Endothelial cell of umbilical vein (primary cell): ENCODE measurements at regions not wholly inside any gene's neighbourhood (a gene's known extent, or its start where the extent isn't known, plus 50 kb on each side); places are given as distances from the start of the nearest gene placed in this dataset.

Experiments used
- BruUV-seq: library from RNA; stranded (reverse); fragments of 400-500 nt; replicated peaks from 2 replicates; lab custom pipeline; 2021; lab: Mats Ljungman, UMichigan
- CTCF ChIA-PET: fragments of 300-600, 350-600 bp; sonication (Branson Sonifier 250); formaldehyde crosslinking; loops from one replicate; lab custom pipeline; 2021; ENCODE audit warnings: antibody characterized with exemption, inconsistent platforms; lab: Charles Lee
- POLR2A ChIA-PET: fragments of 300-600, 350-600 bp; sonication (Branson Sonifier 250); formaldehyde crosslinking; loops from one replicate; lab custom pipeline; 2021; ENCODE audit warnings: antibody characterized with exemption, inconsistent platforms; lab: Charles Lee
- DNase-seq: peaks from one replicate; pipeline ENCODE4 v3.0.0-alpha.2; 2011; ENCODE audit warnings: low read depth, low spot score
- FAIRE-seq: peaks from 2 replicates; lab custom pipeline; 2011; peaks lifted over from hg19 to GRCh38; lab: Jason Lieb, UNC
- H2AFZ ChIP-seq: 2 replicates; pipeline ENCODE4 v1.6.0; 2012; ENCODE audit warnings: low read depth, low read length, control low read depth, inconsistent platforms
- H3K27ac ChIP-seq: 2 replicates; pipeline ENCODE4 v1.5.1; 2011; ENCODE audit warnings: low read depth, mild to moderate bottlenecking, control low read depth, low read length, moderate library complexity; ENCODE audit not compliant: insufficient read depth
- H3K27me3 ChIP-seq, 2 experiments: 2 replicates each; pipeline versions ENCODE4 v1.6.0 to v1.6.1; 2011; ENCODE audit warnings: low read length in 2 of 2, mixed read lengths in 1 of 2; ENCODE audit not compliant: control insufficient read depth in 2 of 2, insufficient read depth in 2 of 2
- H3K36me3 ChIP-seq, 2 experiments: 2 replicates in 1 of 2; 3 replicates in 1 of 2; pipeline ENCODE4 v1.5.1; 2011; ENCODE audit warnings: low read length in 2 of 2, mild to moderate bottlenecking in 1 of 2, moderate library complexity in 1 of 2; ENCODE audit not compliant: control insufficient read depth in 2 of 2, insufficient read depth in 2 of 2; ENCODE audit errors: extremely low read depth in 1 of 2
- H3K4me1 ChIP-seq: 3 replicates; pipeline ENCODE4 v1.5.1; 2011; ENCODE audit warnings: mild to moderate bottlenecking, low read length; ENCODE audit not compliant: control insufficient read depth, insufficient read depth; ENCODE audit errors: extremely low read depth
- H3K4me2 ChIP-seq: 2 replicates; pipeline ENCODE4 v1.6.1; 2011; ENCODE audit warnings: low read length, control low read depth, mixed read lengths; ENCODE audit not compliant: insufficient read depth
- H3K4me3 ChIP-seq, 3 experiments: fragments of 200-600 bp in 1 of 3; sonication (generic), shearing (Covaris generic) in 1 of 3; replicated peaks in 1 of 3; 2 replicates each; pipeline ENCODE4 v1.5.1; 2011 to 2016; ENCODE audit warnings: control low read depth in 3 of 3, low read length in 3 of 3, mild to moderate bottlenecking in 2 of 3, inconsistent platforms in 1 of 3, low read depth in 1 of 3, moderate library complexity in 1 of 3; ENCODE audit not compliant: insufficient read depth in 1 of 3
- H3K79me2 ChIP-seq: 2 replicates; pipeline ENCODE4 v1.6.0; 2012; ENCODE audit warnings: low read length, inconsistent platforms; ENCODE audit not compliant: control insufficient read depth, insufficient read depth
- H3K9ac ChIP-seq: replicated peaks from 2 replicates; pipeline ENCODE3; 2011; ENCODE audit warnings: low read length, control low read depth; ENCODE audit not compliant: insufficient read depth; ENCODE audit errors: extremely low read depth
- H3K9me1 ChIP-seq: replicated peaks from 3 replicates; pipeline ENCODE4 v1.6.0; 2011; ENCODE audit warnings: mild to moderate bottlenecking, low read length; ENCODE audit not compliant: control insufficient read depth, insufficient read depth; ENCODE audit errors: extremely low read depth
- H3K9me3 ChIP-seq: replicated peaks from 2 replicates; pipeline ENCODE4 v1.5.1; 2012; ENCODE audit warnings: low read length, inconsistent platforms; ENCODE audit not compliant: control insufficient read depth, insufficient read depth
- H4K20me1 ChIP-seq: replicated peaks from 2 replicates; pipeline ENCODE3; 2011; ENCODE audit warnings: mild to moderate bottlenecking, low read length; ENCODE audit not compliant: control insufficient read depth, insufficient read depth; ENCODE audit errors: extremely low read depth
- EZH2 ChIP-seq: IDR thresholded peaks from 2 replicates; pipeline ENCODE4 v1.6.1; 2012; ENCODE audit warnings: borderline replicate concordance, low read depth, mild to moderate bottlenecking, moderate library complexity, low read length, inconsistent platforms; ENCODE audit not compliant: severe bottlenecking
- FOS ChIP-seq: IDR thresholded peaks from 2 replicates; pipeline ENCODE4 v1.6.1; 2011; ENCODE audit warnings: mild to moderate bottlenecking, low read length, moderate library complexity, borderline replicate concordance; ENCODE audit not compliant: insufficient read depth
- GATA2 ChIP-seq: IDR thresholded peaks from 2 replicates; pipeline ENCODE4 v1.7.0; 2011; ENCODE audit warnings: low read depth, mild to moderate bottlenecking, moderate library complexity, mixed read lengths, low read length; ENCODE audit not compliant: insufficient read length, insufficient read depth
- JUN ChIP-seq: IDR thresholded peaks from 2 replicates; pipeline ENCODE4 v1.6.1; 2011; ENCODE audit warnings: borderline replicate concordance, low read depth; ENCODE audit not compliant: insufficient read length, insufficient read depth
- MYC ChIP-seq: IDR thresholded peaks from one replicate; pipeline ENCODE4 v1.6.1; 2011; ENCODE audit warnings: mild to moderate bottlenecking, low read depth, low read length
- POLR2A ChIP-seq: IDR thresholded peaks from 2 replicates; pipeline ENCODE4 v1.6.1; 2012; ENCODE audit warnings: low read depth, mild to moderate bottlenecking, control low read depth, low read length
- POLR2AphosphoS5 ChIP-seq: IDR thresholded peaks from 2 replicates; pipeline ENCODE4 v1.6.1; 2012; ENCODE audit warnings: low read depth, mild to moderate bottlenecking, control low read depth, low read length, moderate library complexity; ENCODE audit not compliant: insufficient read depth
- dilution Hi-C: fragments of 300-500 bp; cut with MboI; formaldehyde crosslinking; loops from one replicate; pipeline ENCODE4 v1.15.0; 2019; ENCODE audit warnings: low sequenced_read_pairs; ENCODE audit not compliant: extremely low pct_ligation_motif_present
- intact Hi-C: fragments of 100-400 bp; cut with micrococcal nuclease; formaldehyde crosslinking; loops from one replicate; pipeline ENCODE4 v1.10.0; 2022
- TF ChIP-seq, protein P1 (sequence below): IDR thresholded peaks from 2 replicates; pipeline ENCODE4 v1.6.1; 2011; ENCODE audit not compliant: insufficient read depth, insufficient read length
- TF ChIP-seq, protein P2 (sequence below), 2 donors: IDR thresholded peaks; 1 replicate in 1 of 2; 2 replicates in 1 of 2; pipeline ENCODE4 v1.5.1; 2011; ENCODE audit warnings: low read length in 2 of 2, mild to moderate bottlenecking in 2 of 2, moderate library complexity in 2 of 2, control low read depth in 1 of 2, inconsistent platforms in 1 of 2, low read depth in 1 of 2; ENCODE audit not compliant: insufficient read depth in 1 of 2; ENCODE audit errors: extremely low read depth in 1 of 2

DNA sequence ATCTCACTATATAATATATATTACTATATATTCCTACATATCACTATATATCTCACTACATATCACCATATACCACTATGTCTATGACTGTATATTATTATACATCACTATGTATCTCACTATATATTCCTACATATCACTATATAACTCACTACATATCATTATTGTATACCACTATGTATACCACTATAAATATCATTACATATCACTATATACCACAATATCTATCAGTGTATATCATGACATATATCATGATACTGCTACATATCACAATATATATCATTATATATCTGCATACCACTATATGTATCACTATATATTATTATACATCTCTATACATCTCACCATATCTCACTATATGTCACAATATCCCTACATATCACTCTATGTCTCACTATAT lies 121.5 kb downstream of the ASCL4 start:
- H3K9ac ChIP-seq: no peak overlapping the region
- no peaks in the 10 kb centered on the region for H4K20me1 ChIP-seq
- POLR2A ChIA-PET: no interaction called here
- no peaks in the 10 kb centered on the region for H3K4me1 ChIP-seq
- no peaks in the 10 kb centered on the region for H3K36me3 ChIP-seq
- dilution Hi-C loops: no loop called here
- no peaks in the 10 kb centered on the region for H3K79me2 ChIP-seq
- no peak overlapping the region for H3K4me3 ChIP-seq
- no peaks in the 10 kb centered on the region for H3K9me3 ChIP-seq
- no peak for FAIRE-seq
- H3K9me1 ChIP-seq: no peaks in the 10 kb centered on the region
- no peaks in the 10 kb centered on the region for H3K27me3 ChIP-seq
- no peak overlapping the region for H2AFZ ChIP-seq
- no TSS peak for BruUV-seq
- no peak for DNase-seq
- no peak overlapping the region for H3K27ac ChIP-seq
- intact Hi-C loops: no loop called here
- TF ChIP-seq GATA2 (no peak), EZH2 (no peak), JUN (no peak), POLR2A (no peak), MYC (no peak), POLR2AphosphoS5 (no peak)
- TF ChIP-seq, protein P1, sequence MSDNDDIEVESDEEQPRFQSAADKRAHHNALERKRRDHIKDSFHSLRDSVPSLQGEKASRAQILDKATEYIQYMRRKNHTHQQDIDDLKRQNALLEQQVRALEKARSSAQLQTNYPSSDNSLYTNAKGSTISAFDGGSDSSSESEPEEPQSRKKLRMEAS: no peak
- no peak overlapping the region for H3K4me2 ChIP-seq
- CTCF ChIA-PET: no interaction called here

DNA sequence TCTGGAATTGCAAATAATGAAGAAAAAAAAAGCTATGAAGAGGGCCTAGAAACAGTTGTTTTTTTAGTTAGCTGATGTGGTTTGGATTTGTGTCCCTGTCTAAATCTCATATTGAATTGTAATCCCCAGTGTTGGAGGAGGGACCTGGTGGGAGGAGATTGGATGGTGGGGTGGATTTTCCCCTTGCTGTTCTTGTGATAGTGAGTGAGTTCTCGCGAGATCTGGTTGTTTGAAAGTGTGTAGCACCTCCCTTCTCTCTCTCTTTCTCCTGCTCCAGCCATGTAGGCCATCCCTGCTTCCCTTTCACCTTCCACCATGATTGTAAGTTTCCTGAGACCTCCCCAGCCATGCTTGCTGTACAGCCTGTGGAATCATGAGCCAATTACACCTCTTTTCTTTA lies 126.1 kb downstream of the ASCL4 start:
- Histone ChIP-seq H3K27me3 (peaks cover 12 to 19% of the 10 kb centered on the region in 2 experiments), H2AFZ (no peak overlapping the region), H3K79me2 (no peaks in the 10 kb centered on the region), H3K9ac (no peak overlapping the region), H3K27ac (no peak overlapping the region), H3K4me2 (no peak overlapping the region), H3K9me3 (no peaks in the 10 kb centered on the region), H3K4me3 (no peak overlapping the region), H3K36me3 (no peaks in the 10 kb centered on the region), H3K4me1 (no peaks in the 10 kb centered on the region), H4K20me1 (no peaks in the 10 kb centered on the region), H3K9me1 (no peaks in the 10 kb centered on the region)
- BruUV-seq: no TSS peak
- ChIA-PET POLR2A (no interaction called here), CTCF (interaction anchor here (1.2 kb wide), 1 partner anchor 15 kb away, joined by 4 read pairs; no protein-coding TSS in a partner anchor)
- no peak for FAIRE-seq
- no peak for DNase-seq
- dilution Hi-C loops (no loop called here), intact Hi-C loops (no loop called here)
- TF ChIP-seq GATA2 (no peak), JUN (no peak), MYC (no peak), POLR2AphosphoS5 (no peak), POLR2A (no peak), FOS (no peak), EZH2 (no peak)
- TF ChIP-seq, protein P1: no peak
- TF ChIP-seq, protein P2, sequence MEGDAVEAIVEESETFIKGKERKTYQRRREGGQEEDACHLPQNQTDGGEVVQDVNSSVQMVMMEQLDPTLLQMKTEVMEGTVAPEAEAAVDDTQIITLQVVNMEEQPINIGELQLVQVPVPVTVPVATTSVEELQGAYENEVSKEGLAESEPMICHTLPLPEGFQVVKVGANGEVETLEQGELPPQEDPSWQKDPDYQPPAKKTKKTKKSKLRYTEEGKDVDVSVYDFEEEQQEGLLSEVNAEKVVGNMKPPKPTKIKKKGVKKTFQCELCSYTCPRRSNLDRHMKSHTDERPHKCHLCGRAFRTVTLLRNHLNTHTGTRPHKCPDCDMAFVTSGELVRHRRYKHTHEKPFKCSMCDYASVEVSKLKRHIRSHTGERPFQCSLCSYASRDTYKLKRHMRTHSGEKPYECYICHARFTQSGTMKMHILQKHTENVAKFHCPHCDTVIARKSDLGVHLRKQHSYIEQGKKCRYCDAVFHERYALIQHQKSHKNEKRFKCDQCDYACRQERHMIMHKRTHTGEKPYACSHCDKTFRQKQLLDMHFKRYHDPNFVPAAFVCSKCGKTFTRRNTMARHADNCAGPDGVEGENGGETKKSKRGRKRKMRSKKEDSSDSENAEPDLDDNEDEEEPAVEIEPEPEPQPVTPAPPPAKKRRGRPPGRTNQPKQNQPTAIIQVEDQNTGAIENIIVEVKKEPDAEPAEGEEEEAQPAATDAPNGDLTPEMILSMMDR (IDR thresholded peaks at IDR 0.05; ENCODE audit: extremely low read depth in 1 of 2, insufficient read depth in 1 of 2, low read depth in 1 of 2, low read length in 2 of 2): no peak
